ENCODE measurements at regions not wholly inside any gene's neighbourhood (a gene's known extent, or its start where the extent isn't known, plus 50 kb on each side); places are given as distances from the start of the nearest gene placed in this dataset.
A peak's percentile ranks its signal among the peaks of the same experiment; 100 is the strongest.

DNA sequence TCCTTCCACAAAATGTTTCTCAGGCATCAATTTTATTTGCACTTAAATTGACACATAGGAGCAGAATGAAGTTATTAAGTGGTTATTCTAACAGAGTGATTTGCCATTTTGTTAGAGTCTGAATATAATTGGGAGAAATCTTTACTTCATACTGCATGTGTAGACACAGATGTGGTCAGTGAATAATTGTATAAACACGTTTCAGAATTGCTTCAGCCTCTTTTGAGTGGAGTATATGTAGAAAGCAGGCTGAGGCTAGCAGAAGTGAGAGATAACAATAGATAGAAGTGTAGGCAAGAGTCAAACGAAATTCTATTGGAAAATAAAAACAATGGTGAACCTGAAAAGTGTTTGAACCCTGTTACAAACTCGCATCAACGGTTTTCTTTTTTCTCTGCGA lies 270.7 kb downstream of the TMEM167A start:
- DNase-seq (ENCODE audit: low spot score) = no peak

DNA sequence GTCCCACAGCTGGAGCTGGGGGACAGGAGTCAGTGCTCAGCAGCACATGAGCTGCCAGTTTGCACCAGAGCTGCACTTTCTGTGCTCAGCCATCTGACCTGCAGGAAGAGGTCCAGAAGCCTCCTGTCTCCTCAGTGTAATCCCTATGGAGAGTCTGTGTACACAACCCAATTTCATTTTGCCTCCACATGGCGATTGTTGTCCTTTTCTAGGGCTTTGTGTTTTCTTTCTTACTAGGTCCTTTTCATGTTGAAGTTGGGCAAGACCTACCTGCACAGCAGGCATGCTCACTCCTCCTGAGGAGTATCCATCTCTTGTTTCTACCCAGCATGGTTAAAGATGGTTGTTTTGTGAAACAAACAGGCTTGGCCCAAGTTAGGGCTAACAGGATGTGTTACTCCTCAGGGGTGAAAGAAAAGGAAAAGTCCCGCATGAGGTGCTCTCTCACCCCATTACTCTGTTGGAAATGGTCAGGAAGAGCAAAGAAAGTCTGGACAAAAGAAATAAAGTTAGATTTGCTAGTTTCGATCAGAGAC lies 273.0 kb downstream of the TMEM167A start:
- no peak for DNase-seq (ENCODE audit: low spot score)

DNA sequence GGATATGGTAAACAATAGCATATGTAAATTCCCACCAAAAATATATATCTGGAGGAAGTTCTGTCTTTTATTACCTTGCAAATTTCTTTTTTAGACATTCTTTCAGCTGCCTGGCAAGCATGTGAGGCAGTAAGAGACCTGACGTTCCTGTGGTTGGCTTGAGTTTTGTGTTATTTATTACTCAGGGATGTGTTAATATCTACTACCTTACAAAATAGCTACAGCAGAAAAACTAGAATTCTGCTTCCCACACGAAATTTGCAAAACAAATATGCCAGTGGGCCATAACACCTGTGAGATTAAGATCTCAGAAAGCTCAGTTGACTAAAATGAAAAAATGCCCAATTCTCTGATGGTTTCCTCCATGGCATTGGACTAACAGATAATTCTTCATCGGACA lies 274.2 kb downstream of the TMEM167A start:
- DNase-seq (ENCODE audit: low spot score) = no peak

DNA sequence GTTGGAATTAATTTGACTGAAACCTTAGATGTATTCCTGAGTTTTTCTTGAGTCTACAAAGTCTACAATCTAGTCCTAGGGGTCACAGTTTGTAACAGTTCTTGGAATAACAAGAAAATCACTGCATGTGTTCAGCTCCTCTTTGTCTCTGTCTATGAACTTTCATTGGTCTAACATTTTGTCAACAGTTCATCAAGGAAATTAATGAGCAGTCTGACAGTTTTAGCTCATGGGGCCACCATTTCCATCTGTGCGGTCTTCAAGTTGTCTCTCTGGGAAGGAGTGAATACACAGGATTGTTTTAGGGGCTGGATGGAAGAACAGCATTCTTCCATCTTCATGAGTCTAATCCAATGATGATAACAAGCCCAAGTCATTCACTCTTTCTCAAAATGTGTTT lies 276.4 kb downstream of the TMEM167A start:
- no peak for DNase-seq (ENCODE audit: low spot score)

DNA sequence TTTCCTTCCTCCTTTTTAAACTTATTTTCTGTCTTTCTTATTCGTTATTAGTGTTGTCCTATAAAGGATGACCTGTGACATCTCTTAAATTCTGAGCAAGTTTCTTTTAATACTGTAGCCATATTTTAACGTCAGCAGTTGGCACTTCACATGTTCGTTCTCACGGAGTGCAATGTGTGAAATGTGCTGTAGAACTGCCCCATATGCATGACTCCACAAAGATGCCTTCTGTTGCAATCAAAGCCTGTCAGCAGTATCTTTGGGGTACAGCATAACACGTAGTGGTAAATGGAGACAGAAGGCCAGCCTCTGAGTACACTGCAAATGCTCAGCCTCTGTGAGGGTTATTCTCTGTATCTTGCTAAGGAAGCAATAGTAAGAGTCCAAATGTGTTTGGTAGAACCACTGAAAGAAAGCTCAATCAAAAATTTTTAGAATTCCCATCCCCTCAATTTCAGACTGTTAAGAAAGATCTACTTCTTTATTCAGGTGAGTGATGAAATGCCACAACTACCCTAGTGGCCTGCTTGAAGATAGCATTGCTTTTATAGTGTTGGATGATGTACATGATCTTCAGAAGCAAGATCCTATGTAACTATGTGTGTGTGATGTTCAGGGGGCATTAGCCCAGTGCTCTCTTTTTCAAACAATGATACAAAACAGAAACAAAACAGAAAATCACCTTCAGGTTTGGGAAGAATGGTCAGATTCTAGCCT lies 277.7 kb downstream of the TMEM167A start:
- DNase-seq (ENCODE audit: low spot score) = no peak

DNA sequence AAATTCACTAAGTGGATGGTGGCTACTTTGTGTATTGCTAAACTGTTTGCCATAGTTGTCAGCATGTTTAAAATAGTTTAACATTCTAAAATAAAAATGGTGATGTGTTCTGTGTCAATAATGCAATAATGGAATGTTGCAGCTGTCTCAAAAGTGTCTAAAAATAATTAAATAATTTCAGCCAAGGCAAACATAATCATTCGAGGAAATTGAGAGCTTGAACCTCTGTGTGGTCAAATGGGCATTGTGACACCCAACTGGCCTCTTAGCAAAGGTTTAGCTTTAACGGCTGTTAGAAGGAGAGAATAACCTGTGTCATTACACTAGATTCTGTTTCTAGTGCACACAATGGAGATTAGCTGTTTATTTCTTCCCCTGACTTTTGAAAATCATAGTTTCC lies 278.5 kb downstream of the TMEM167A start:
- no peak for DNase-seq (ENCODE audit: low spot score)

DNA sequence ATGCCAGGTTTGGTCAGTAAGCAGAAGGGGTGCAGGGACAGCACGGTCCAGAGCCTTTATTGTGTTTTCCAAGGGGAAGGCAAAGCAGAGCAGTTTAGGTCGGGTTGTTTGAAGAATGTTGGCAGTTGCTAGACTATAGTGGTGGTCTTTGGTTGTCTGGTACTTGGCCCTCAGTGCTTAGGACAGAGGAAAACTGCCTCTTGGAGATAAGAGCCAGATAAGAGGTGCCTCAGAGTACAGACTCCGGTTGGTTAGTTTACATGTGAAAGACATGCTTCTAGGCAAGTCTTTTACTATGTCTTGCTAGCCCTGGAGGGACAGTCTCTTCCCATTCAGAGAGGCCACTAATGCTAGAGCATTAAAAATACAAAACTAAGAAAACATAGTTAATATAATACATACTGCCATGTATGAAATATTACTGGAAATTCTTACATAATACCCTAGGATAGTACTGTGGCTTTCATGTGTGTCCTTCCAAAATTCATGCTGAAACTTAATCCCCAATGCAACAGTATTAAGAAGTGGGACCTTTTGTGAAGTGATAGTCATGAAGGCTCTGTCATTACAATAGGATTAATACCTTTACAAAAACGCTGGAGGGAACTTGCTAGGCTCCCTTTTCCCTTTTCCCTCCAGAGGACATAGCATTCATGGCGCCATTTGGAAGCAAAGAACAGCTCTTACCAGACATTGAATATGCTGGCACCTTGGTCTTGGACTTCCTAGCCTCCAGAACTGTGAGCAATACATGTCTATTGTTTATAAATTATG lies 280.4 kb downstream of the TMEM167A start:
- no peak for DNase-seq (ENCODE audit: low spot score)

DNA sequence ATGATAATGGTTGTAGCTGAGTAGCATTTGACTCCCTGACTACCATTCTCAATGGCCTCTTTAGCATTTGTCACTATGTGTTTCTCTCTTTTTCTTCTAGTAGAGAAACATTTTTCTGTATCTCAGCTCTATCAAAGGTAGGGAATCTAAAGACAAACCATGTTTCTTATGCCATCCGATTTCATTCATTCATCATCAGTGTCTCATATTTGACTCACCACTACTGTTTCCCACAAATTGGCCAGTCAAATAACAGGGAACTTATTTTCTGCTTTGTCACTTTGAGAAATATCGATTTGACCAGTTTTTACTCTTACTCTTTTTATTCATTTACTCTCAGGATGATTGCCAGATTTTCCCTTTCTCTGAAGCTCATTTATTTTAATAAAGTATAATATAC lies 282.3 kb downstream of the TMEM167A start:
- DNase-seq (ENCODE audit: low spot score) = no peak

DNA sequence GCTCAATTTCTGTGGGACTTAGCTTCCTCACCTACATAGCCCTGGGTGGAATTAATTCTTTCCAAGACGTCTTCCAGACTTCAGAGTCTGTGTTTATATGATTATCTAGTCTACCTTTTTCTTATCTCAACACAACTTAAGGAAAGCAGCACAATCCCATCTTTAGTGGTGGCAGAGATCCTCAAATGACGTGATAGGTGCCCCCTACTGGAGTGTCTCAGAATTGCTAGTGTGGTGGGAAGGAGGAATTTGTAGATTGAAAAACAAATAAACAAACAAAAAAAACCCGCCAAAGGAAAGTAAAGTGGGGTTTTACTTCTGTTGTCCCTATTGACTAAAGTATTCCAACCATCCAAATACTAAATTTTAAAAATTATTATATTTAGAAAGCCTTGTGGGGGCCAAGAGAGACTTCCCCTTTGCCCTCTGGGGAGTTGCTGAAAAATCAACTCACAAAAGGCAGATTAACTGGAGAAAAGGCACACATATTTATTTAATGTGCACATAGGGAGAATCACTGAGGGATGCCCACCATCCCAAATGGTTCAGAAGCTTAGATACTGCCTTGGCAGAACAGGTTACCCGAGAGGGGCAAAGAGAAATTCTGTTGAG lies 283.3 kb downstream of the TMEM167A start:
- DNase-seq (ENCODE audit: low spot score) = peak; percentile 55

DNA sequence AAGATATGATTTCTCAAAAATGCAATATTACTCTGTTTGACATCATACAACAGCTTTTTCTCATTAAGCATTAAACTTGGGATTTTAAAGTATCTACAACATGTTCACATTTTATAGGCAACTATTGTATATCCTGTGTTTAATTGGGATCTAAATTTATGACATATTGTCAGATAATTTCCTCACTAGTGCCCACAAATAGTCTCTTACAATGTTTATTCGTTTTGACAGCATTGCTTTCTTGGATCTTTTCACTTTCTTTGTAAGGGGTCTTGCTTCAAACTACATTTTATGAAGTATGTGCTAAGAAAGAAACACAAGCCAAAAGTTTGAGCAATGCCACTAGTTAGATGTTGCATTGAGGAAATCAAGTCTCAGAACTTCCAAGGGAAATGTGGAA lies 285.1 kb downstream of the TMEM167A start:
- DNase-seq (ENCODE audit: low spot score) = no peak

DNA sequence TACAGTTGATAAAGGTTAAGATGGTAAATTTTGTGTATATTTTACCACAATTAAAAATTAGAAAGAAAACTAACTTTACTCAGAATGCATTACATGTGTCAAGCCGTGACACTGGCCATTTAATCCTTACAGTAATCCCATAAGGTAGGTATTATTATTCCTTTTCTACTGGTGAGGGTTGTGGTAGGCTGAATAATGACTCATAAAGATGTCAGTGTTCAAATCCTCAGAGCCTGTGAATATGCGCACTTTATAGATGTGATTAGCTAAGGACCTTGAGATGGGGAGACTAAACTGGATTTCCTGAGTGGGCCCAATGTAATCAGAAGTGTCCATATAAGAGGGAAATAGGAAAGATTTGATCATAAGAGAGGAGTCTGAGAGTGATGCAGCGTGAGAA lies 288.1 kb downstream of the TMEM167A start:
- no peak for DNase-seq (ENCODE audit: low spot score)

DNA sequence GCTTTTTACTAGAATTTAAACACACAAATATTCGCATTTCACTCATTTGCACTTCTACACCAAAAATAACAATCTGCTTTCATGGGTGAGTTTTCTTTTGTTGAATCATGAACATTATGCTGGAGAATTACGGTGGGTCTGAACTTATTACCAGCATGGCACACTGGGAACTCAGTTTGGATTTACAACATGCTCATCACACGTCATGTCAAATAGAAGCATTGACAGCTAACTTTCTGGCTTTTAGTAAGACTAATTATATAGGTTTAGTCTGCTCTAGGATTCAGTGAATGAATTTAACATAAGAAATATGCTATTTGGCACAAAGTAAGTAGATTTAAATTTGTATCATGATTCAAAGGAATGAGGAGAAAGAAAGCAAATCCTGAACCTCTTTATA lies 290.4 kb downstream of the TMEM167A start:
- no peak for DNase-seq (ENCODE audit: low spot score)

DNA sequence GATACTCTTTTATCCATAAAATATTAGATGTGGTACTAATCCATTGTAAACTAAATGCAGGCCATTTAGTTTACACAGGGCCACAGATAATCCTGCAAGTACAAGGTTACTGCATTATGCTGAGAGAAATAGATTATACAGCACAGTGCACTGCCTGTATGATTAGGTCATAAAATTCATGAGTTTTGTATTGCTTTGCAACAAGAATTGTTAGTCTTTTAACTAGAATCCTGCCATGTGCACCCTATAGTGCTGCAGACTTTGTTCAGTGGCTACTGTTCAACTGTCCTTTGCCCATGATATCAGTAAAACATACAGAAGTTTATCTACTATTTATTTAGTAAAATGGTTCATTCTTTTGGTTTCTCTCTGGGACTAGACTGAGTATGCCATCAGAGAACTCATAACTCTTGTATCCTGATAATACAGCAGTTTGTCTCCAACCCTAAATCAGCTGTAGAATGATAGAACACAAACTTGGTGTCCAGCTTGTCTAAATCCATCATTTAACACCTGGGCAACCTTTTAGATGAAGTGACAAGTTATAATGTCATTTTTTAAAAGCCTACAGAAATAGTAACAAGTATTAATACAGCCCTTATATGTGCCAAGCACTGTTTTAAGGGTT lies 291.2 kb downstream of the TMEM167A start:
- DNase-seq (ENCODE audit: low spot score) = no peak

DNA sequence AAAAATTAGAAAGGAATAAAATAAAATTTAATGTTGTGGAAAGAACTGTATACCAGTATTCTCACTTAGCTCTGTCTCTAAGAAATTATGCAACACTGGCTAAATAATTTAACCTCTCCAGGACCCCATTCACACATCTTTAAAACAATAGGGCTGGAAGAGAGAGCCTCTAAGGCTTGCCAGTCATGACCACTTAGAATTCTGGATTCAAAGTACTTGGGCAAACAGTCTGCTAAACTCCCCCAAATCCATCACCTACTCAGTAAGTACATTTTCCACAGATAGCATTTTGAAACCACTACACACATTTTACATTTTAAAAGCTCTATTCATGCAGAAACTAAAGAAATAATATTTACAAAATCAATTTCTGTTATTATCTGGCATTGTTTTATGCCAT lies 291.7 kb downstream of the TMEM167A start:
- DNase-seq (ENCODE audit: low spot score) = no peak

DNA sequence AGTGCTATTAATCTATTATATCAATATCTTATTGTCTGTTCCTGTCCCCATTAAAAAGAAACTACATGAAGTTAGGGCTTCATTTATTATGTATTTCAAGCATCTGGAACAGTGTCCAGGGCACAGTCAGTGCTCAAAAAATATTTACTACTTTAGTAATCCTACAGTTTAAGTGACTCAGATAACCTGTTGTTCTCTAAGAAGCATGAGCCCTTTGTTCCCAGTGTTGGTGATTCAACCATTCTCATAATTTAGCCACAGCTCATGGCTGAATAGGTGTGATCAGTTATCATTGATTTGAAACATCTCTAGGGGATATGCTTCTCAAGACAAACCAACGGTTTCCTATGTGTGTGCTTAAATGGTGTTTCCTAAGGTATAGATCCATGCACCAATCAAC lies 292.7 kb downstream of the TMEM167A start:
- no peak for DNase-seq (ENCODE audit: low spot score)

DNA sequence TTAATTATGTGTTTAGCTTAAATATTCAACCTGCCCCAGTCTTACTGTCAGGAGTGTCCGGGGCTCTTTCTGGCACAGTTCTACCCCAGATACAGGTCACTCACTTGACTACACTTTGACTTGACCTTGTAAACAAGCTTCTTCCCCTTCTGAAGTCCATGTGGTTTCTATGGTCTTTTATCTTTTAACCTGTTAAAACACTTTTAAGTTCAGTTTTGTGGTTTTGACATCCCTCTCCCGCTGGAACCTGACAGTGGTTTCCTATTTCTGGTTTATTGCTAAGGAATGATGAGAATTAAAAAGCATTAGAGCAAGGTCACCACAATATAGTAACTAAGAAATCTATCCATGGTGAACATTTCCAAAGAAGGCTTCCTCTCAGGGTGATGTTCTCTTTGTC lies 300.1 kb downstream of the TMEM167A start:
- DNase-seq (ENCODE audit: low spot score) = no peak

DNA sequence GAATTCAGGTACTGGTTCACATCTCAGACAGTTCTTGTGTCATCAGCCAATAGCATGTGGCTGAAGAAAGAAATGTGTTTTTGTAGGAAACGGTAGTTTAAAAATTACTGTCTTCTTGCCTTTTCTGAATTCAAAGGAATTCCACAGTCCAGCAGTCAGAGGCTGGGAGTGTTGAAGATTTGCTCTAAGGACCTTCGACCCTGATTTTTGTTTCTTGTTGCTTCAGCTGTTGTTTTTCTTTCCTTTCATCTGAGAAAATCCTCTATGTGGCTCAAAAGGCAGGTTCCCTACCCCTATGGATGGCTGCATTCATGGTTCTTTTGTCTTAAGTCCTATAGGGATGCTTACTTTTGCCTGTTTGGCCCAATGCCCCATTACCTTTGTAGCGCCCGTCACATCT lies 304.9 kb downstream of the TMEM167A start:
- no peak for DNase-seq (ENCODE audit: low spot score)

DNA sequence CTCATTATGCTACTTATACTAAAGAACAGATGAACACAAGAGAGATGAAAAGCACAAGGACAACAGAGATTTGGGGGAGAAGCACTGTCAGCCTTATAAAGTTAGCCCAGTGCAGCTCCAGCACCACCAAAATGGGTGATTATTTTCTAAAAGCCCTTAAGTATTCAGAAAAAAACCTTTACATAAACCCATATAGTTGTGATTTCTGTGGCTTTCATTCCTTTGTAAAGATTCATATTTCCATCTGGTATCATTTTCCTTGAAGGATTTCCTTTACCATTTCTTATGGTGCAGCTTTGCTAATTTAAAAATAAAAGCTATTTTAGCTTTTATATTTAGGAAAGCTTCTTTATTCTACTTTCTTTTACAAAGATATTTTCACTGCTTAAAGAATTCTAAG lies 311.0 kb downstream of the TMEM167A start:
- DNase-seq (ENCODE audit: low spot score) = no peak

DNA sequence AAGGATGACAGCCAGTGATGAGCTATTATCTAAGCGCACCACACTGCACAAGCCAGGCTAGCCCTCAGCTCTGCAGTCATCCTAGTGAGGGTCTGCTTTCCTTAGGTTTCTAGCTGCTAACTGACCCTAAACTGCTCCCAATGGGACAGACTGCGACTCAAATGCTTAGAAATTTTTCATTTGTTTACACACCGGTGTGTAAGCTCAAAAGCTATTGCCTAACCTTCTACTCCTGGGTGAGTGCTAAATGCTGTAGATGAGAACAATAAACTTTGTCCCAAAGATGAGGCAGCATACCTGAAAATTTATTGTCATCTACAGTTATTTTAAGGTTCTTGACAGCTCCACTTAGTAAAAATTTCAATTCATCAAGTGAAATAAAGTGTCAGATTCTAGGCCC lies 311.4 kb downstream of the TMEM167A start:
- no peak for DNase-seq (ENCODE audit: low spot score)

DNA sequence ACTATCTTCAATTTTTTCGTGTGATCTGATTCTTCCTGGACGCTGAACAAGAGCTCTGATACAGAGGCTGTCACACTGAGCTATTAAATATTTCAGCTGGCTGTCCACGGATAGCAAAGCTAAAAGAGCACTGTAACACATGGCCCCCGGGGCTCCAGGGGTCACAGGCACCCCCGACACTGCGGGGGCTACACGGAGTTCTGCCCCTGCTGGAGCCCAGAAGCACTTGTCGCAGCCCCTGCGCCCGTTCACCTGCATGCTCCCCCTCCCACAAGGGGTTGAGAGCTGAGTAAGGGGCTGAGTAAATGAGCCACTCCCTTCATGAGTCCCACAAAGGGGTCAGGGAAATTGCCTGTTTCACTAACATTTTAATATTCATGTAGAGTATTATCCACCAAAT lies 316.3 kb downstream of the TMEM167A start:
- DNase-seq (ENCODE audit: low spot score) = no peak

DNA sequence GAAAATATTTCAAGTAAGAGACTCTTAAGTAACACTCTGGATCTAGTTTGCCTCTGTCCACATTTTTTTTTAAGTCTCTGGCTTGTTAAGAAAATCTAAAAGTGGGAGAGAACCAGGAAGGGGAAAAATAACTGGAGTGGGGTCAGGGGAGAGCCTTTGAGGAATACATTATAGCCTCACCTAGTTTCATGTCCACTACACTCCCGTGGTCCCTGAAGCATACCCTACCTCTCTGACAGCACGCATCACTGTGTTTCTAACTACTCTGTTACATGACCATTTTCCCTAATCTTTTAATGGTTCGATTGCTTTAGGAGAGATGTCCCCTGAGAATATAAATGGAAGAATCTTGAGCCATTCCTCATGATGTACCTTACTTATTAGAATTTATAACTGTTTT lies 318.3 kb downstream of the TMEM167A start:
- no peak for DNase-seq (ENCODE audit: low spot score)

DNA sequence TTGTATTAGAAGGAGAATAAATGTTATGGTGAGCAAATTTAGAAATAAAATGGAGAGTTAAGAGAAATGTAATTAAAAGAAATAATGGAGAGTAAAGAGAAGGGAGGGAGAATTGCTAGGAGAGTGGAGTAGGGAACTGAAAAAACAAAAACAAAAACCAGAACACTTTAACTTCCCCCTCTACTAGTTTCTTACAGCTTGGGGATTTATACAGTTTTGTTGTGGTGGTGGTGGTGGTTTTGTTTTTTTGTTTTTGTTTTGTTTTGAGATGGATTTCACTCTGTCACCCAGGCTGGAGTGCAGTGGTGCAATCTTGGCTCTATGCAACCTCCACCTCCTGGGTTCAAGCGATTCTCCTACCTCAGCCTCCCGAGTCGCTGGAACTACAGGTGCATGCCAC lies 322.4 kb downstream of the TMEM167A start:
- DNase-seq (ENCODE audit: low spot score) = no peak
